Choroid plexus epithelial cell (primary cell): ENCODE measurements at regions not wholly inside any gene's neighbourhood (a gene's known extent, or its start where the extent isn't known, plus 50 kb on each side); places are given as distances from the start of the nearest gene placed in this dataset.

Experiments used
- DNase-seq: peaks from one replicate; pipeline ENCODE4 v3.0.0-alpha.2; 2010; ENCODE audit warnings: low read depth
- H3K4me3 ChIP-seq: 2 replicates; pipeline ENCODE4 v1.5.1; 2011; ENCODE audit warnings: low read depth, mild to moderate bottlenecking, control low read depth, low read length, moderate library complexity
- TF ChIP-seq, protein P1 (sequence below): conservative IDR thresholded peaks from 2 replicates; pipeline ENCODE4 v1.5.1; 2011; ENCODE audit warnings: low read depth, mild to moderate bottlenecking, control low read depth, inconsistent platforms, low read length, moderate library complexity

DNA sequence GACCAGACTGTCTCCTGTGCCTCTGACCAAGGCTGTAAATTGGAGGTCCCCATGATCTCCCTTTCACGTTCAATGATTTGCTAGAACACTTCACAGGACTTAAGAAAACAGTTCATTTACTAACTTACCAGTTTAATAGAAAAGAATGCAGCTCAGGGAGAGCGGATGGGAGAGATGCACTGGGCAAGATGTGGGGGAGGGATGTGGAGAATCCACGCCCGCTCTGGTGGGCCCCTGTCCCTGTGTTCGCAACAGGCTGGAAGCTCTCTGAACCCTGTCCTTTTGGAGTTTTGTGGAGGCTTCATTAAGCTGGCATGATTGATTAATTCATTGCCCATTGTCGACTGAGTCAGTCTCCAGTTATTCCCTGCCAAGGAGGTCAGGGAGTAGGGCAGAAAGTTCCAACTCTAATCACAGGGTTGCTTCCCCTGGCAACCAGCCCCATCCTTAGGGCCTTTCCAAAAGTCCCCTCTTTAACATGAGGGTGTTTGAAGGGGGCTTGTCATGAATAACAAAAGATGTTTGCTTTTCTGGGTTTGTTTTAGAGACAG lies 257.1 kb downstream of the ACKR3 start:
- DNase-seq = no peak
- TF ChIP-seq, protein P1, sequence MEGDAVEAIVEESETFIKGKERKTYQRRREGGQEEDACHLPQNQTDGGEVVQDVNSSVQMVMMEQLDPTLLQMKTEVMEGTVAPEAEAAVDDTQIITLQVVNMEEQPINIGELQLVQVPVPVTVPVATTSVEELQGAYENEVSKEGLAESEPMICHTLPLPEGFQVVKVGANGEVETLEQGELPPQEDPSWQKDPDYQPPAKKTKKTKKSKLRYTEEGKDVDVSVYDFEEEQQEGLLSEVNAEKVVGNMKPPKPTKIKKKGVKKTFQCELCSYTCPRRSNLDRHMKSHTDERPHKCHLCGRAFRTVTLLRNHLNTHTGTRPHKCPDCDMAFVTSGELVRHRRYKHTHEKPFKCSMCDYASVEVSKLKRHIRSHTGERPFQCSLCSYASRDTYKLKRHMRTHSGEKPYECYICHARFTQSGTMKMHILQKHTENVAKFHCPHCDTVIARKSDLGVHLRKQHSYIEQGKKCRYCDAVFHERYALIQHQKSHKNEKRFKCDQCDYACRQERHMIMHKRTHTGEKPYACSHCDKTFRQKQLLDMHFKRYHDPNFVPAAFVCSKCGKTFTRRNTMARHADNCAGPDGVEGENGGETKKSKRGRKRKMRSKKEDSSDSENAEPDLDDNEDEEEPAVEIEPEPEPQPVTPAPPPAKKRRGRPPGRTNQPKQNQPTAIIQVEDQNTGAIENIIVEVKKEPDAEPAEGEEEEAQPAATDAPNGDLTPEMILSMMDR = no peak
- H3K4me3 ChIP-seq = no peak overlapping the region

DNA sequence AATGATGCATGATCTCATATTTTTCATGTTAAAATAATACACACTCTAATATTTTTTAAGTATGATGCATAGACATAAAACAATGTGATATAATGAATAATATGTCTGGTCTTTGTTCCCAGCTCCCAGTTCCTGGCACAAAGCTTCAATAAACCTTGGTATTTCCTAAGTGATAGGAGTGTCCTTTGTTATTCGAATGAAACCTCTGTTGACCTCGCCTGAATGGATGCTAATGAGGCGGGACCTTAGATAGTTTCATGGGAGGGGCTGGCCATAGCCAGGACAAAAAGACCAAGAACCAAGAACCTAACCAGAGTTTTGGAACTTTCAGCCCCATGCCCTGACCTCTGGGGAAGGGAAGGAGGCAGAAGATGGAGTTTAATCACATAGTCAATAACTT lies 257.7 kb upstream of the COPS8 start:
- TF ChIP-seq, protein P1 = no peak
- DNase-seq = no peak

DNA sequence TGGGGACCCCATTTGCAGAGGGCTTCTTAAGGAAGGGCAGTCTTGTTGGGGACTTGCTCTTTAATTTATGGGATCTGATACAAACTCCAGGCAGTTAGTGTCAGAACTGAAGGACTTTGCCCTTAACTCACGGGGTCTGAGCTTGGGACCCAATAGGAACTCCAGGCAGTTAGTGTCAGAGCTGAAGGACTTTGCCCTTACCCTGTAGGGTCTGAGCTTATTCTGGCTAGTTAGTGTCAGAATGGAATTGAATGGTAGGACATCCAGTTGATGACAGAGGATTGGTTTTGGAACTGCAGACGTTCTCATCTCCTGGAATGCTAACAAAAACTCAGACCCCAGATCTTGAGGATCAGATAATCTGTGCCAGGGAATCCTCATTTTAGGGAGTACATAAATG lies 256.9 kb upstream of the COPS8 start:
- no peak for DNase-seq
- no peak overlapping the region for H3K4me3 ChIP-seq
- TF ChIP-seq, protein P1 = no peak

More for the DNA sequence above, 257.7 kb upstream of the COPS8 start:
- no peak overlapping the region for H3K4me3 ChIP-seq

DNA sequence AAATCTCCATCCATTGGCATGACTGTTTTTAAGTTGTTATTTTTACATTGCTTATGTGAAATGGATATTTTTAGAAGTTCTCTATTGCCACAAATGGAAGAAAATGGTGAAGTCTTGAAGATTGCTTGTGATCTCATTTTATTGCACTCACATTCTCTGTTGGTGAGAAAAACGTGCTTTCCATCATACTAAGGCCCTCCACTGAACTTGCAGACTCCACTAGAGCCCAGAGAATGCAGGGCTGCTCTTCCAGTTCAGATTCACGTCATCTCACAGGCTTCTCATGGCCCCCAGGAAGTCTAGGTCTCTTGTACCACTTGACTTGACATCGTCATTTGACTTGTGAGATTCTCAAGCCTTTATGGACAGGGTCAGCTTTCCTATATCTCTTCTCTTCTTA lies 254.8 kb upstream of the COPS8 start:
- DNase-seq = no peak
- TF ChIP-seq, protein P1 = no peak

DNA sequence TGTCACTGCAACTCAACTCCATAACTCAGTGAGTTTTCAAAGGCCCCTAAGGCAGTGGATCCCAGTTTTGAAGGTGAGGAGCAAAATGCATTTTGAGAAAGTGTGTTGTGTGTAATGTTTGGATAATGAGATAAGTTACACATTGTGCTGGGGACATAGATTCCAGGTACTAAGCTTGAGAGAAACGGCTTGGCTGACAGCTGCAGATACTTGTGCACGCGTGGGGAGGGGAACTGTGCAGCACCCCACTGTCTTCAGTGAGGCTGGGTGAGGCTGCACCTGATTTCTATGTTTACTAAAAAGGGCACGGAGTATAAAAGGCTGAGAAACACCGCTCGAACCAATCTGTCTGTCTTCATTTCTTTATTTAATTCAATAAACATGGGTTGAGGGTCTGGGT lies 254.0 kb upstream of the COPS8 start:
- TF ChIP-seq, protein P1 = no peak
- H3K4me3 ChIP-seq = no peak overlapping the region

More for the DNA sequence above, 254.8 kb upstream of the COPS8 start:
- H3K4me3 ChIP-seq = no peak overlapping the region

DNA sequence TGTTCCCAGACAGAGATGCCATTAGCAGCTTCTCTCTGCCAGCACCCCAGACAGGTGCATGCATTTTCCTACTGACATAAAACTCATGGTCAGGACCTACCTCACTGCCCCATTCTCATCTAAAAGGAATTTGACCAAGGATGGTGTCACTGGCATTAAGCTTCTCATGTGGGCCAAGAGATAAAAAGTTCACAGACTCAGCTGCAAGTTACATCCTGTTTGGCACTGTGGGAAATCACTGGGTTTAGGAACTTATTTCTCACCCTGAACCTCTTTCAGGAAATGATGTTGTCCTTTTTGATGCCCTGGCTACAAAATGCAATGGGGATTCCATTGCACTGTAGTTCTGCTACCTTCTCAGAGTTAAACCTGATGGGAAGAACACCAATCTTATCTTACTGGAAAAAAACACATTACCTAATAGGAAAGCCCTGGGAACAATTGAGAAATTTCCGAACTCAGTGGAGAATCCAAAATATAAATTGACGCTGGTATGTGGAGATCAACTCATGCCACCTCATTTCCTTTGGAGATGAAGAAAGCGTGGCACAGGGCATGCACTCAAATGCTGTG lies 252.1 kb upstream of the COPS8 start:
- peak; percentile 35 for DNase-seq

More for the DNA sequence above, 254.0 kb upstream of the COPS8 start:
- DNase-seq = no peak

More for the DNA sequence above, 252.1 kb upstream of the COPS8 start:
- TF ChIP-seq, protein P1 = no peak
- H3K4me3 ChIP-seq = no peak overlapping the region
